ENCODE measurements at regions not wholly inside any gene's neighbourhood (a gene's known extent, or its start where the extent isn't known, plus 50 kb on each side); places are given as distances from the start of the nearest gene placed in this dataset.

- Histone ChIP-seq H3K4me1 (no peaks in the 10 kb centered on the region), H3K27me3 (no peaks in the 10 kb centered on the region), H3K36me3 (no peaks in the 10 kb centered on the region), H3K4me3 (no peak overlapping the region), H3K27ac (no peak overlapping the region), H3K9me3 (no peaks in the 10 kb centered on the region)
- TF ChIP-seq POLR2AphosphoS5 (IDR thresholded peaks at IDR 0.05) (no peak), POLR2A (IDR thresholded peaks at IDR 0.05) (no peak), EP300 (IDR thresholded peaks at IDR 0.05) (no peak)
- TF ChIP-seq, protein P1, sequence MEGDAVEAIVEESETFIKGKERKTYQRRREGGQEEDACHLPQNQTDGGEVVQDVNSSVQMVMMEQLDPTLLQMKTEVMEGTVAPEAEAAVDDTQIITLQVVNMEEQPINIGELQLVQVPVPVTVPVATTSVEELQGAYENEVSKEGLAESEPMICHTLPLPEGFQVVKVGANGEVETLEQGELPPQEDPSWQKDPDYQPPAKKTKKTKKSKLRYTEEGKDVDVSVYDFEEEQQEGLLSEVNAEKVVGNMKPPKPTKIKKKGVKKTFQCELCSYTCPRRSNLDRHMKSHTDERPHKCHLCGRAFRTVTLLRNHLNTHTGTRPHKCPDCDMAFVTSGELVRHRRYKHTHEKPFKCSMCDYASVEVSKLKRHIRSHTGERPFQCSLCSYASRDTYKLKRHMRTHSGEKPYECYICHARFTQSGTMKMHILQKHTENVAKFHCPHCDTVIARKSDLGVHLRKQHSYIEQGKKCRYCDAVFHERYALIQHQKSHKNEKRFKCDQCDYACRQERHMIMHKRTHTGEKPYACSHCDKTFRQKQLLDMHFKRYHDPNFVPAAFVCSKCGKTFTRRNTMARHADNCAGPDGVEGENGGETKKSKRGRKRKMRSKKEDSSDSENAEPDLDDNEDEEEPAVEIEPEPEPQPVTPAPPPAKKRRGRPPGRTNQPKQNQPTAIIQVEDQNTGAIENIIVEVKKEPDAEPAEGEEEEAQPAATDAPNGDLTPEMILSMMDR (IDR thresholded peaks at IDR 0.05) = no peak
- ATAC-seq = no peak
- WGBS, 2 donors (ENCODE audit: low coverage in 1 of 2) = 72 to 74% methylated on average over 3 of the region's 3 CpGs
Measured at GRCh38 chr15:101590785-101591184, 61.4 kb downstream of the TM2D3 start.

GRCh38 chr15:101583284-101583683 lies 68.9 kb downstream of the TM2D3 start:
- Histone ChIP-seq H3K27ac (no peak overlapping the region), H3K4me3 (no peak overlapping the region), H3K36me3 (no peaks in the 10 kb centered on the region), H3K27me3 (peaks cover 7% of the 10 kb centered on the region), H3K4me1 (no peaks in the 10 kb centered on the region), H3K9me3 (peaks cover 0 to 7% (median 0%) of the 10 kb centered on the region in 3 donors)
- no peak for ATAC-seq
- TF ChIP-seq EP300 (IDR thresholded peaks at IDR 0.05) (no peak), POLR2AphosphoS5 (IDR thresholded peaks at IDR 0.05) (no peak), POLR2A (IDR thresholded peaks at IDR 0.05) (no peak)
- TF ChIP-seq, protein P1 (IDR thresholded peaks at IDR 0.05) = no peak

- Histone ChIP-seq H3K27me3 (peaks cover 15% of the 10 kb centered on the region), H3K36me3 (no peaks in the 10 kb centered on the region), H3K4me3 (no peak overlapping the region), H3K27ac (no peak overlapping the region), H3K9me3 (peaks cover 0 to 7% (median 0%) of the 10 kb centered on the region in 3 donors), H3K4me1 (no peaks in the 10 kb centered on the region)
- TF ChIP-seq POLR2AphosphoS5 (IDR thresholded peaks at IDR 0.05) (no peak), POLR2A (IDR thresholded peaks at IDR 0.05) (no peak), EP300 (IDR thresholded peaks at IDR 0.05) (no peak)
- TF ChIP-seq, protein P1 (IDR thresholded peaks at IDR 0.05) = no peak
- no peak for ATAC-seq
- 81 to 82% methylated on average over 10 to 11 of the region's 11 CpGs for WGBS, 2 donors (ENCODE audit: low coverage in 1 of 2)
Measured at GRCh38 chr15:101580431-101580830, 71.8 kb downstream of the TM2D3 start.

DNA sequence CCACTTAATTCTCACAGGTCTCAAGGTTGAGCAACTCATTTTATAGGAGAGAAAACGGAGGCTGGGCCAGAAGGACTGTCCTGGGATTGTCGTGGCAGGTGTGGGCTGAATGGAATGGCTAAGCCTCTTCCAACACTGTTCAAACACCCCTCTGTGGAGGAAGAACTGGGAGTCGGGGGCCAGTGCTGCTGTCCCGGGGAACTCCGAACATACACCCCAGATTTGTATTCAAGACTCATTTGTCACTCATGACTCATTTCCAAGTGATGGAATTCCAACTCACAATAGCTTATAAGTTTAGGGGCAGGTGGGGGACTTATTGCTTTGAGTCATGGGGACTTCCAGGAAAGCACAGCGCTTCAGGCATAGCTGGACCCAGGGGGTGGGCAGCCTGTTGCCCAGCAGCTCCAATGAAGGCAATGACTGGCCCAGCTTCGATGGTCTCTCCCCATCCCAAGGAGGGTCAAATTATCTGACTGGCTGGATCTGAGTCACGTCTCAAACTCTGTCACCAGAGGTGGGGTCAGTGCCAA lies 72.5 kb downstream of the TM2D3 start:
- H3K27ac ChIP-seq = no peak overlapping the region
- TF ChIP-seq POLR2AphosphoS5 (IDR thresholded peaks at IDR 0.05) (no peak), EP300 (IDR thresholded peaks at IDR 0.05) (no peak), POLR2A (IDR thresholded peaks at IDR 0.05) (no peak)
- TF ChIP-seq, protein P1 (IDR thresholded peaks at IDR 0.05) = no peak
- H3K36me3 ChIP-seq = no peaks in the 10 kb centered on the region
- peaks cover 0 to 7% (median 0%) of the 10 kb centered on the region in 3 donors for H3K9me3 ChIP-seq
- H3K4me1 ChIP-seq = no peaks in the 10 kb centered on the region
- H3K4me3 ChIP-seq = no peak overlapping the region
- H3K27me3 ChIP-seq = peaks cover 15% of the 10 kb centered on the region
- WGBS, 2 donors (ENCODE audit: low coverage in 1 of 2) = 40 to 53% methylated on average over 1 to 4 of the region's 8 CpGs
- ATAC-seq = no peak

DNA sequence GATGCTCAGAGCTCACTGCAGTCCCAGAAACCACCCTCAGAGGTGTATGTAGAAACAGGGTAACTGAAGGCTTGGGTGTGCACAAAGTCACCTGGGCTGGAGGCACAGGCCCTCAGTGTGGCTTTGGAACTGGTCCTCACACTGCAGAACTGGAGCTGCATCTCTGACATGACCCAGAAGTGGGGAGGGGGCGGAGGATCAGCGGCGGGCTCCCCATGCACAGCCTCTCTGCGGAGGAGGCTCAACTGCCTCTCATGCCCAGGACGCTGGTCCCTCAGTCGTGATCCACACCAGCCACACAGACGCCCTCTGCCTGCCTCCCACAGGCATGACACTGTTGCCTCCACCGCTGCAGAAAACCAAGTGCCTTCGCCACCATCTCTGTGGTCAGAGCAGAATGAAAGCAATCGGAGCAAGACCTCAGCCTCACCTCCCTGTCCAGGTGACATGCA lies 73.7 kb downstream of the TM2D3 start:
- Histone ChIP-seq H3K27ac (no peak overlapping the region), H3K4me3 (no peak overlapping the region), H3K36me3 (no peaks in the 10 kb centered on the region), H3K27me3 (peaks cover 15% of the 10 kb centered on the region), H3K4me1 (no peaks in the 10 kb centered on the region), H3K9me3 (peaks cover 0 to 1% (median 0%) of the 10 kb centered on the region in 3 donors)
- ATAC-seq = peak; percentile 60
- no CpG with 5 or more reads among the region's 10 CpGs for WGBS, 2 donors (ENCODE audit: low coverage in 1 of 2)
- TF ChIP-seq POLR2AphosphoS5 (IDR thresholded peaks at IDR 0.05) = no peak
- no peak for TF ChIP-seq POLR2A (IDR thresholded peaks at IDR 0.05)
- TF ChIP-seq EP300 (IDR thresholded peaks at IDR 0.05) = no peak
- TF ChIP-seq, protein P1 (IDR thresholded peaks at IDR 0.05) = peak in 3 of 4 experiments; percentile 46 to 51 (median 50)
